ENCODE measurements at regions not wholly inside any gene's neighbourhood (a gene's known extent, or its start where the extent isn't known, plus 50 kb on each side); places are given as distances from the start of the nearest gene placed in this dataset.

DNA sequence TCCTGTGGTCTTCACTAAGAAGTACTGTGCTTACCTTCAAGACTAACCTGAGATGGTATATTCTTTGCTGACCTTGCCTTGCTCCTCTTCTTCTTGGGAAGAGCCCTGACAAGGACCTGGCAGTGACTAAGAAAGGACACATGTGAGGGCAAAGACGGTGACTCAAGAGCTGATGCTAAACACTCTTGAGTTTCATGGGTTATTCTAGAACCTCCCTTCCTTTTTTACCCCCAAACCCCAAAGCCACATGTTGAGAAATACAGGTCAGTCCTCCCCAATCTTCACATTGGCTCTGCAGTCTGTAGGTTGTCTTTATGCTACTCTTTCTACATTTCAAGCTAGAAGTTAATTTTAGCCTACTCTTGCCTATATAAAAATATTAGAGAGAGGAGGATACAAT lies 200.6 kb downstream of the SEMA6D start:
- no peak for TF ChIP-seq POLR2A (IDR thresholded peaks at IDR 0.05)
- TF ChIP-seq, protein P1, sequence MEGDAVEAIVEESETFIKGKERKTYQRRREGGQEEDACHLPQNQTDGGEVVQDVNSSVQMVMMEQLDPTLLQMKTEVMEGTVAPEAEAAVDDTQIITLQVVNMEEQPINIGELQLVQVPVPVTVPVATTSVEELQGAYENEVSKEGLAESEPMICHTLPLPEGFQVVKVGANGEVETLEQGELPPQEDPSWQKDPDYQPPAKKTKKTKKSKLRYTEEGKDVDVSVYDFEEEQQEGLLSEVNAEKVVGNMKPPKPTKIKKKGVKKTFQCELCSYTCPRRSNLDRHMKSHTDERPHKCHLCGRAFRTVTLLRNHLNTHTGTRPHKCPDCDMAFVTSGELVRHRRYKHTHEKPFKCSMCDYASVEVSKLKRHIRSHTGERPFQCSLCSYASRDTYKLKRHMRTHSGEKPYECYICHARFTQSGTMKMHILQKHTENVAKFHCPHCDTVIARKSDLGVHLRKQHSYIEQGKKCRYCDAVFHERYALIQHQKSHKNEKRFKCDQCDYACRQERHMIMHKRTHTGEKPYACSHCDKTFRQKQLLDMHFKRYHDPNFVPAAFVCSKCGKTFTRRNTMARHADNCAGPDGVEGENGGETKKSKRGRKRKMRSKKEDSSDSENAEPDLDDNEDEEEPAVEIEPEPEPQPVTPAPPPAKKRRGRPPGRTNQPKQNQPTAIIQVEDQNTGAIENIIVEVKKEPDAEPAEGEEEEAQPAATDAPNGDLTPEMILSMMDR (IDR thresholded peaks at IDR 0.05) = no peak
- TF ChIP-seq EP300 (IDR thresholded peaks at IDR 0.05) = no peak
